SU-DHL-6 (cell line): ENCODE measurements at regions not wholly inside any gene's neighbourhood (a gene's known extent, or its start where the extent isn't known, plus 50 kb on each side); places are given as distances from the start of the nearest gene placed in this dataset.

Source experiments
- CTCF ChIP-seq: fragments of 200-600 bp; sonication (generic); IDR thresholded peaks from one replicate; pipeline ENCODE4 v1.5.1; 2017; ENCODE audit warnings: antibody characterized with exemption, mild to moderate bottlenecking, low read length, moderate library complexity; ENCODE audit not compliant: insufficient read depth, poor library complexity, severe bottlenecking
- EZH2phosphoT487 ChIP-seq: fragments of 200-600 bp; sonication (generic), shearing (Covaris generic); conservative IDR thresholded peaks from 2 replicates; pipeline ENCODE4 v1.6.1; 2018; ENCODE audit warnings: mild to moderate bottlenecking, antibody characterized with exemption, low read length, moderate library complexity, mixed read lengths

- TF ChIP-seq CTCF (no peak), EZH2phosphoT487 (no peak)
Measured at GRCh38 chr6:121522265-121522664, 86.8 kb downstream of the GJA1 start.
